ENCODE measurements at regions not wholly inside any gene's neighbourhood (a gene's known extent, or its start where the extent isn't known, plus 50 kb on each side); places are given as distances from the start of the nearest gene placed in this dataset.

GRCh38 chr9:27752069-27752468, 178.8 kb upstream of the C9orf72 start:
- DNase-seq, result no peak

- DNase-seq, result no peak
These were observed 182.6 kb upstream of the C9orf72 start for GRCh38 chr9:27755846-27756245.

- no peak for DNase-seq
These were observed 183.1 kb upstream of the C9orf72 start for GRCh38 chr9:27756418-27756817.

GRCh38 chr9:27763831-27764230, 190.6 kb upstream of the C9orf72 start:
- no peak for DNase-seq

GRCh38 chr9:27765266-27766072, 192.2 kb upstream of the C9orf72 start:
- DNase-seq, result no peak

GRCh38 chr9:27766073-27766835, 193.0 kb upstream of the C9orf72 start:
- DNase-seq, result no peak

GRCh38 chr9:27768781-27769180, 195.5 kb upstream of the C9orf72 start:
- DNase-seq, result no peak

GRCh38 chr9:27770541-27770940, 197.3 kb upstream of the C9orf72 start:
- DNase-seq, result no peak

- no peak for DNase-seq
These were observed 198.7 kb upstream of the C9orf72 start for GRCh38 chr9:27771803-27772545.

GRCh38 chr9:27784847-27785713, 211.8 kb upstream of the C9orf72 start:
- DNase-seq, result no peak

- DNase-seq, result no peak
These were observed 212.4 kb upstream of the C9orf72 start for GRCh38 chr9:27785714-27786100.

GRCh38 chr9:27787891-27788290, 214.6 kb upstream of the C9orf72 start:
- no peak for DNase-seq

GRCh38 chr9:27791311-27791710, 218.0 kb upstream of the C9orf72 start:
- DNase-seq, result no peak

- no peak for DNase-seq
These were observed 219.8 kb upstream of the C9orf72 start for GRCh38 chr9:27792971-27793689.

GRCh38 chr9:27799326-27799725, 226.0 kb upstream of the C9orf72 start:
- no peak for DNase-seq

GRCh38 chr9:27800159-27800558, 226.9 kb upstream of the C9orf72 start:
- no peak for DNase-seq

- DNase-seq, result no peak
These were observed 227.6 kb upstream of the C9orf72 start for GRCh38 chr9:27800692-27801370.

GRCh38 chr9:27801545-27801944, 228.3 kb upstream of the C9orf72 start:
- DNase-seq, result no peak

- no peak for DNase-seq
These were observed 229.1 kb upstream of the C9orf72 start for GRCh38 chr9:27802418-27802817.

- DNase-seq, result no peak
These were observed 235.6 kb upstream of the C9orf72 start for GRCh38 chr9:27808864-27809263.

- no peak for DNase-seq
These were observed 244.5 kb upstream of the C9orf72 start for GRCh38 chr9:27817747-27818146.
